Cardiac fibroblast (primary cell): ENCODE measurements at regions not wholly inside any gene's neighbourhood (a gene's known extent, or its start where the extent isn't known, plus 50 kb on each side); places are given as distances from the start of the nearest gene placed in this dataset.

ENCODE experiments used
- DNase-seq, 2 donors: peaks; one replicate each; pipeline versions ENCODE4 v3.0.0 to v3.0.0-alpha.2; 2010; ENCODE audit warnings: low read depth in 2 of 2
- H3K4me3 ChIP-seq, 2 donors: replicated peaks in 1 of 2; 1 replicate in 1 of 2; 2 replicates in 1 of 2; pipeline ENCODE4 v1.5.1; 2011; ENCODE audit warnings: low read depth in 2 of 2, low read length in 2 of 2, mild to moderate bottlenecking in 2 of 2, moderate library complexity in 1 of 2
- CTCF ChIP-seq: IDR thresholded peaks from one replicate; pipeline ENCODE4 v1.5.1; 2011; ENCODE audit warnings: low read depth, mild to moderate bottlenecking, low read length, inconsistent platforms

GRCh38 chr9:107667231-107668070 lies 177.9 kb upstream of the KLF4 start:
- TF ChIP-seq CTCF = no peak

GRCh38 chr9:107665057-107665456 lies 175.5 kb upstream of the KLF4 start:
- DNase-seq = no peak
- TF ChIP-seq CTCF = no peak
- no peak overlapping the region for H3K4me3 ChIP-seq

More at GRCh38 chr9:107667231-107668070, 177.9 kb upstream of the KLF4 start:
- no peak overlapping the region for H3K4me3 ChIP-seq
- DNase-seq = no peak

GRCh38 chr9:107660976-107661375 lies 171.4 kb upstream of the KLF4 start:
- no peak for DNase-seq
- no peak overlapping the region for H3K4me3 ChIP-seq
- no peak for TF ChIP-seq CTCF

DNA sequence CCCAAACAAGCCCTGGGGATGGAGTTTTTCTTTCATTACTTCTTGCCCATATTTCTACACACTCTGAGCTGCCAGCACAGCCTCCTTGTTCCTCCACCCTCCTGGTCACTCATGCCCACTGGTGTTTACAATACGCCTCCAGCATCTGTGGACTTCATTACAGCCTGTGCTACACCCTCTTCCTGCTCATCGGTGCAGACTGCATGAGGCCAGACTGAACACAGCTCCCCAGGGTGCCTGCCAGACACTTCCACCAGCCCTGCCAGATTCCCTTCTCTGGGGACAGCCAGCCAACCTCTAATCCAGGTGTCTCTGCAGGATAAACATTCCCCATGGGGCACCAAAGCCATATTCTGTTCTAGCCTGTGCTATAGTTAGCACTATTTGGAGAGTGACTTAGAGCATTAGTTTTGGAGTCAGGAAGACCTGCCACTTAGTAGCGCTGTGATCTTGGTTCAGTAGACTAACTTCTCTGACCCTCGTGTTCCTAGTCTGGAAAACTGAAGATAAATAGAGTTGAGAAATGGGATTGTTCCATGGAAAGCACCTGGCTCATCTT lies 163.8 kb upstream of the KLF4 start:
- TF ChIP-seq CTCF = no peak
- no peak overlapping the region for H3K4me3 ChIP-seq
- no peak for DNase-seq

GRCh38 chr9:107650995-107651394 lies 161.4 kb upstream of the KLF4 start:
- TF ChIP-seq CTCF = no peak
- no peak overlapping the region for H3K4me3 ChIP-seq
- DNase-seq = no peak

DNA sequence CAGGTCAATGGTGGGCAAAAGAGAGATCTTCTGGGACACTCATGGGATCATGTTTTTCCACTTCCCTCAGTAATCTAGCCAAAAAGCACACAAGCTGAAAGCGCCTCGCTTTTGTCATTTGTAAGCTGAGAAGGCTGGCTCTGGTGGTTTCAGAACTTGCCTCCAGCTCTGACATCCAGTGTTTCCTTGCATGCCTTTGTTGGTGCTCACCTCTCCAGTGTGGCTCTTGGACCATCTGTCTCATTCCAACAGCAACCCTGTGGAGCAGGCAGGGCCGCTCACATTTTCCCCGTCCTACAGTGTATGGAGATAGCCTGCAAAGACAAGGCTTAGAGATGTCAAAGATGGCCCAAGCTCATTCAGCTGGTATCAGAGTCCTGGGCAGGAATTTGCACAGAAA lies 160.8 kb upstream of the KLF4 start:
- no peak for TF ChIP-seq CTCF
- H3K4me3 ChIP-seq = no peak overlapping the region
- peak in 1 of 2 donors; percentile 40 for DNase-seq
